WTC11 (cell line): ENCODE measurements at regions not wholly inside any gene's neighbourhood (a gene's known extent, or its start where the extent isn't known, plus 50 kb on each side); places are given as distances from the start of the nearest gene placed in this dataset.

Source experiments
- ATAC-seq: fragments of 200-7000 bp; cut with Tn5 transposase; 2 replicates; pipeline ENCODE4 v1.10.0; 2021; ENCODE audit warnings: mild to moderate bottlenecking, moderate library complexity
- CTCF ChIA-PET: fragments of 300-600 bp; sonication (Branson Sonifier 250); formaldehyde crosslinking; loops from one replicate; lab custom pipeline; 2021; ENCODE audit warnings: antibody characterized with exemption; lab: Charles Lee
- POLR2A ChIA-PET: fragments of 350-600 bp; sonication (Branson Sonifier 250); formaldehyde crosslinking; loops from one replicate; lab custom pipeline; 2021; ENCODE audit warnings: antibody characterized with exemption; lab: Charles Lee
- DNase-seq: peaks from one replicate; pipeline ENCODE4 v3.0.0; 2021; ENCODE audit warnings: low spot score
- H3K27ac Mint-ChIP-seq: 2 replicates; pipeline ENCODE4 v1.8.0; 2021; ENCODE audit warnings: mixed read lengths
- H3K27me3 Mint-ChIP-seq: 2 replicates; pipeline ENCODE4 v1.8.0; 2021; ENCODE audit warnings: low read depth, mild to moderate bottlenecking, moderate library complexity, mixed read lengths
- H3K36me3 Mint-ChIP-seq: 2 replicates; pipeline ENCODE4 v1.8.0; 2021; ENCODE audit warnings: mixed read lengths
- H3K4me1 Mint-ChIP-seq: 2 replicates; pipeline ENCODE4 v1.8.0; 2022; ENCODE audit warnings: mixed read lengths
- H3K4me3 Mint-ChIP-seq: 2 replicates; pipeline ENCODE4 v1.8.0; 2021; ENCODE audit warnings: mild to moderate bottlenecking, moderate library complexity, mixed read lengths
- H3K9me3 Mint-ChIP-seq: 2 replicates; pipeline ENCODE4 v1.8.0; 2021; ENCODE audit warnings: mixed read lengths
- AFF4 ChIP-seq: sonication (generic); formaldehyde crosslinking; IDR thresholded peaks from 2 replicates; pipeline ENCODE4 v1.8.1; 2023; ENCODE audit warnings: mild to moderate bottlenecking, missing genetic modification reagents, borderline replicate concordance
- AR ChIP-seq: fragments of 250-450 bp; sonication (Bioruptor Pico); IDR thresholded peaks from 2 replicates; pipeline ENCODE4 v1.9.0; 2021; ENCODE audit warnings: mild to moderate bottlenecking
- ATF6 ChIP-seq: sonication (generic); formaldehyde crosslinking; IDR thresholded peaks from 2 replicates; pipeline ENCODE4 v1.8.1; 2023; ENCODE audit warnings: mild to moderate bottlenecking, missing genetic modification reagents
- ERG ChIP-seq: fragments of 250-450 bp; sonication (Bioruptor Pico); IDR thresholded peaks from 2 replicates; pipeline ENCODE4 v1.8.0; 2021; ENCODE audit warnings: mild to moderate bottlenecking
- ESRRA ChIP-seq: sonication (generic); formaldehyde crosslinking; IDR thresholded peaks from 2 replicates; pipeline ENCODE4 v1.8.1; 2022; ENCODE audit warnings: mild to moderate bottlenecking, missing genetic modification reagents, borderline replicate concordance
- ETV6 ChIP-seq: sonication (generic); formaldehyde crosslinking; IDR thresholded peaks from 2 replicates; pipeline ENCODE4 v1.8.1; 2022; ENCODE audit warnings: mild to moderate bottlenecking, missing genetic modification reagents
- GABPB1 ChIP-seq: sonication (generic); formaldehyde crosslinking; IDR thresholded peaks from 2 replicates; pipeline ENCODE4 v1.8.1; 2023; ENCODE audit warnings: mild to moderate bottlenecking, missing genetic modification reagents
- NR1H2 ChIP-seq: sonication (generic); formaldehyde crosslinking; IDR thresholded peaks from 2 replicates; pipeline ENCODE4 v1.9.0; 2021; ENCODE audit warnings: mild to moderate bottlenecking, moderate library complexity, missing genetic modification reagents
- OVOL2 ChIP-seq: fragments of 250-450 bp; sonication (Bioruptor Pico); IDR thresholded peaks from 2 replicates; pipeline ENCODE4 v1.9.0; 2021; ENCODE audit warnings: mild to moderate bottlenecking, borderline replicate concordance
- RORB ChIP-seq: fragments of 250-450 bp; sonication (Bioruptor Pico); IDR thresholded peaks from 2 replicates; pipeline ENCODE4 v1.9.0; 2021; ENCODE audit warnings: mild to moderate bottlenecking
- SP1 ChIP-seq: sonication (generic); formaldehyde crosslinking; conservative IDR thresholded peaks from 2 replicates; pipeline ENCODE4 v1.8.1; 2022; ENCODE audit warnings: missing genetic modification reagents
- USF1 ChIP-seq: sonication (generic); formaldehyde crosslinking; IDR thresholded peaks from 2 replicates; pipeline ENCODE4 v1.8.0; 2022; ENCODE audit warnings: mild to moderate bottlenecking, missing genetic modification reagents
- ZNF121 ChIP-seq: sonication (generic); formaldehyde crosslinking; IDR thresholded peaks from 2 replicates; pipeline ENCODE4 v1.8.0; 2023; ENCODE audit warnings: missing genetic modification reagents

- no peak for DNase-seq
- H3K27ac Mint-ChIP-seq = no peak overlapping the region
- H3K4me1 Mint-ChIP-seq = peaks cover 15% of the 10 kb centered on the region
- POLR2A ChIA-PET = no interaction called here
- no peaks in the 10 kb centered on the region for H3K36me3 Mint-ChIP-seq
- H3K9me3 Mint-ChIP-seq = peaks cover 5% of the 10 kb centered on the region; the same call in 1 of the 2 replicates
- H3K4me3 Mint-ChIP-seq = no peak overlapping the region
- TF ChIP-seq ESRRA (CRISPR knock-in tag) = no peak
- TF ChIP-seq ZNF121 (CRISPR knock-in tag) = no peak
- TF ChIP-seq NR1H2 (CRISPR knock-in tag) = no peak
- no peak for TF ChIP-seq SP1 (CRISPR knock-in tag)
- TF ChIP-seq ERG (CRISPR knock-in tag) = no peak
- no peak for TF ChIP-seq ETV6 (CRISPR knock-in tag)
- TF ChIP-seq RORB (CRISPR knock-in tag) = no peak
- TF ChIP-seq AFF4 (CRISPR knock-in tag) = no peak
- no peak for TF ChIP-seq AR (CRISPR knock-in tag)
- no peak for TF ChIP-seq ATF6
- TF ChIP-seq, all 79 proteins: peak for 0
- CTCF ChIA-PET = no interaction called here
- no peaks in the 10 kb centered on the region for H3K27me3 Mint-ChIP-seq
- no peak for ATAC-seq
These were observed 57.9 kb upstream of the HIVEP3 start for GRCh38 chr1:41976671-41977070.

- TF ChIP-seq USF1 = no peak
- no peak for TF ChIP-seq OVOL2 (CRISPR knock-in tag)
- TF ChIP-seq GABPB1 (CRISPR knock-in tag) = no peak
- Mint-ChIP-seq H3K4me3 (no peak overlapping the region), H3K9me3 (peaks cover 5% of the 10 kb centered on the region; the same call in 1 of the 2 replicates), H3K27ac (no peak overlapping the region), H3K4me1 (peaks cover 9% of the 10 kb centered on the region), H3K36me3 (no peaks in the 10 kb centered on the region), H3K27me3 (no peaks in the 10 kb centered on the region)
- DNase-seq (no peak), ATAC-seq (no peak)
- ChIA-PET CTCF (no interaction called here), POLR2A (no interaction called here)
These were observed 57.3 kb upstream of the HIVEP3 start for GRCh38 chr1:41975850-41976569.
